ENCODE measurements at regions not wholly inside any gene's neighbourhood (a gene's known extent, or its start where the extent isn't known, plus 50 kb on each side); places are given as distances from the start of the nearest gene placed in this dataset.

DNA sequence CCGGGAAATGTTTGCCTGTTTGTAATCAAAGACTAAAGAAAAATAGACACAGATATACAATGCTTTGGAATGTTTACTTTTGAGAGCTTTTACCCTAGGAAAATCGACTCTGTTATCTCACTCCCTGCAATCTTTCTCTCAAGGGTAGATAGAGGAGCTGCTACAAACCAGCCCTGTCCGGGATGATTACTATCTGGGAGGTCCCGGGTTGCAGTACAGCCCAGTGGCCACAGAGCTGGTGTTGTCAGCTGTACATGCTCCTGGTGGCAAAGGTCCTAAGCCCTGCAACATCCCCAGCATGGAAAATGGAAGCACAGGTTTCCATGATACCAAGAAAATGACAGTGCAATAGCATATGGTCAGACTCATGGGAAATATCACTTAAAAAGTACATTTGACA lies 570.5 kb upstream of the SOX11 start (continued):
- TF ChIP-seq, protein P1, sequence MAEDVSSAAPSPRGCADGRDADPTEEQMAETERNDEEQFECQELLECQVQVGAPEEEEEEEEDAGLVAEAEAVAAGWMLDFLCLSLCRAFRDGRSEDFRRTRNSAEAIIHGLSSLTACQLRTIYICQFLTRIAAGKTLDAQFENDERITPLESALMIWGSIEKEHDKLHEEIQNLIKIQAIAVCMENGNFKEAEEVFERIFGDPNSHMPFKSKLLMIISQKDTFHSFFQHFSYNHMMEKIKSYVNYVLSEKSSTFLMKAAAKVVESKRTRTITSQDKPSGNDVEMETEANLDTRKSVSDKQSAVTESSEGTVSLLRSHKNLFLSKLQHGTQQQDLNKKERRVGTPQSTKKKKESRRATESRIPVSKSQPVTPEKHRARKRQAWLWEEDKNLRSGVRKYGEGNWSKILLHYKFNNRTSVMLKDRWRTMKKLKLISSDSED (CRISPR knock-in tag; IDR thresholded peaks at IDR 0.05): no peak
- TF ChIP-seq ZNF256 (CRISPR knock-in tag; conservative IDR thresholded peaks at IDR 0.05): no peak
- TF ChIP-seq NFKB2 (CRISPR knock-in tag; IDR thresholded peaks at IDR 0.05; ENCODE audit: borderline replicate concordance): no peak
- TF ChIP-seq ZBTB20 (CRISPR knock-in tag; IDR thresholded peaks at IDR 0.05; ENCODE audit: borderline replicate concordance, low read depth): no peak

DNA sequence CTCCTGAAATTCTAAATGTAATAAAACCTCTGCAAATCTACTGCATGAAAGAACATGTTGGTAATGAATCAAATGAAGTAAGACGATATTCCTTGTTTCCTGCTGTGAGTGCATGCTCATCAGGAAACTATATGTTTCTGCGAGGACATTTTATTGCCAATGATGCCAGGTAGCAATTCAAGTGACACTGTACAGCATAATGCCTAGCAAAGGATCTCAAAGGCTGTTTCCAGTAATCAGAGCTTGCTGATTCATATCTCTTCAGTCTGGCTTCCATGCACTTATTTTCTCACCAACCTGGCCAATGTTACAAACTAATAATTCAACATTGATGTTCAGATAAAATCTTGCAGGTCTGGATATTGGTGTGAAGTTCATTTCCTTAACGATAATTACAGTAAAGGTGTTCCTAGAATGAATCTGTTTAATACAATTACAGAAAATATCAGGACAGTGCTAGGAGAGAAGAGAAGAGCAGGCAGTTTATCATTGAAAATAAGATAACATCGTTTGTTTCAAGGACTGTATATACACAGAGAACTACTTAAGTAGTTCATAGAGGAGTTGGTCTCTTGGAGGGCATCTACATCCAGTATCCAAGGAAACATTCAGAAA lies 568.5 kb upstream of the SOX11 start:
- no TSS peak for BruUV-seq (replicated peaks)
- no peak for FAIRE-seq
- H3K4me3 ChIP-seq (replicated peaks in 1 of 3; ENCODE audit: insufficient read depth in 1 of 3, low read depth in 2 of 3, low read length in 3 of 3): no peak overlapping the region
- ChIA-PET POLR2A (no interaction called here), CTCF (ENCODE audit: low intra/inter-chr PET ratio, low total read pairs) (no interaction called here)
- no peaks in the 10 kb centered on the region for H4K20me1 ChIP-seq (ENCODE audit: insufficient read depth, low read length)
- H3K9ac ChIP-seq (ENCODE audit: insufficient read depth, low read depth, low read length): no peak overlapping the region
- ATAC-seq: no peak
- no peaks in the 10 kb centered on the region for H3K4me1 ChIP-seq (ENCODE audit: insufficient read depth, low read length)
- no peaks in the 10 kb centered on the region for H3K36me3 ChIP-seq (replicated peaks in 1 of 2; ENCODE audit: control insufficient read depth in 1 of 2, insufficient read depth in 2 of 2, low read length in 2 of 2)
- in situ Hi-C loops (cut with HindIII; ENCODE audit: extremely low pct_ligation_motif_present, low pct_unique_long_range_greater_than_20kb) (no loop called here), intact Hi-C loops (cut with micrococcal nuclease; ENCODE audit: unreplicated experiment) (no loop called here)
- H3K27me3 ChIP-seq (ENCODE audit: control insufficient read depth in 1 of 2, insufficient read depth in 2 of 2, low read length in 2 of 2): no peaks in the 10 kb centered on the region
- no peak for DNase-seq (ENCODE audit: low spot score)
- no peaks in the 10 kb centered on the region for H3K79me2 ChIP-seq (ENCODE audit: insufficient read depth, low read length)
- TF ChIP-seq, protein P2, sequence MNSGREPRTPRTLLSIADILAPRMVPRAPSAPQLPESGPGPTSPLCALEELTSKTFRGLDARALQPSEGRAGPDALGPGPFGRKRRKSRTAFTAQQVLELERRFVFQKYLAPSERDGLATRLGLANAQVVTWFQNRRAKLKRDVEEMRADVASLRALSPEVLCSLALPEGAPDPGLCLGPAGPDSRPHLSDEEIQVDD (CRISPR knock-in tag; IDR thresholded peaks at IDR 0.05; ENCODE audit: borderline replicate concordance): no peak
- no peak for TF ChIP-seq HNRNPL (IDR thresholded peaks at IDR 0.05; ENCODE audit: low read depth, low read length)
- TF ChIP-seq, protein P3, sequence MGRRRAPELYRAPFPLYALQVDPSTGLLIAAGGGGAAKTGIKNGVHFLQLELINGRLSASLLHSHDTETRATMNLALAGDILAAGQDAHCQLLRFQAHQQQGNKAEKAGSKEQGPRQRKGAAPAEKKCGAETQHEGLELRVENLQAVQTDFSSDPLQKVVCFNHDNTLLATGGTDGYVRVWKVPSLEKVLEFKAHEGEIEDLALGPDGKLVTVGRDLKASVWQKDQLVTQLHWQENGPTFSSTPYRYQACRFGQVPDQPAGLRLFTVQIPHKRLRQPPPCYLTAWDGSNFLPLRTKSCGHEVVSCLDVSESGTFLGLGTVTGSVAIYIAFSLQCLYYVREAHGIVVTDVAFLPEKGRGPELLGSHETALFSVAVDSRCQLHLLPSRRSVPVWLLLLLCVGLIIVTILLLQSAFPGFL (CRISPR knock-in tag; IDR thresholded peaks at IDR 0.05): no peak
- TF ChIP-seq SP5 (CRISPR knock-in tag; IDR thresholded peaks at IDR 0.05; ENCODE audit: borderline replicate concordance, low read depth): no peak
- TF ChIP-seq, protein P4, sequence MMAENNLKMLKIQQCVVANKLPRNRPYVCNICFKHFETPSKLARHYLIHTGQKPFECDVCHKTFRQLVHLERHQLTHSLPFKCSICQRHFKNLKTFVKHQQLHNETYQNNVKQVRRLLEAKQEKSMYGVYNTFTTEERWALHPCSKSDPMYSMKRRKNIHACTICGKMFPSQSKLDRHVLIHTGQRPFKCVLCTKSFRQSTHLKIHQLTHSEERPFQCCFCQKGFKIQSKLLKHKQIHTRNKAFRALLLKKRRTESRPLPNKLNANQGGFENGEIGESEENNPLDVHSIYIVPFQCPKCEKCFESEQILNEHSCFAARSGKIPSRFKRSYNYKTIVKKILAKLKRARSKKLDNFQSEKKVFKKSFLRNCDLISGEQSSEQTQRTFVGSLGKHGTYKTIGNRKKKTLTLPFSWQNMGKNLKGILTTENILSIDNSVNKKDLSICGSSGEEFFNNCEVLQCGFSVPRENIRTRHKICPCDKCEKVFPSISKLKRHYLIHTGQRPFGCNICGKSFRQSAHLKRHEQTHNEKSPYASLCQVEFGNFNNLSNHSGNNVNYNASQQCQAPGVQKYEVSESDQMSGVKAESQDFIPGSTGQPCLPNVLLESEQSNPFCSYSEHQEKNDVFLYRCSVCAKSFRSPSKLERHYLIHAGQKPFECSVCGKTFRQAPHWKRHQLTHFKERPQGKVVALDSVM (CRISPR knock-in tag; IDR thresholded peaks at IDR 0.05): no peak
- TF ChIP-seq ZNF589 (CRISPR knock-in tag; conservative IDR thresholded peaks at IDR 0.05): no peak
- no peak for TF ChIP-seq ZBTB7A (CRISPR knock-in tag; IDR thresholded peaks at IDR 0.05)
- no peak for TF ChIP-seq SSRP1 (CRISPR knock-in tag; IDR thresholded peaks at IDR 0.05)
- no peak overlapping the region for H3K4me2 ChIP-seq (ENCODE audit: low read depth, low read length)
- H2AFZ ChIP-seq (ENCODE audit: low read length): no peak overlapping the region
- no peak overlapping the region for H3K27ac ChIP-seq (ENCODE audit: extremely low read length, insufficient read depth, low read length)
- 1% methylated on average over 4 of the region's 4 CpGs for WGBS (ENCODE audit: low lambda C conversion rate)
- peaks cover 93% of the 10 kb centered on the region for H3K9me3 ChIP-seq (ENCODE audit: low read length)
